Neutrophil (primary cell): ENCODE measurements at regions not wholly inside any gene's neighbourhood (a gene's known extent, or its start where the extent isn't known, plus 50 kb on each side); places are given as distances from the start of the nearest gene placed in this dataset.

Source experiments
- H3K27ac ChIP-seq: fragments of 200-600 bp; sonication (generic); 2 replicates; pipeline ENCODE4 v1.5.1; 2016; ENCODE audit warnings: mild to moderate bottlenecking, moderate library complexity
- H3K27me3 ChIP-seq: fragments of 200-600 bp; sonication (generic); 2 replicates; pipeline ENCODE4 v1.6.0; 2016; ENCODE audit warnings: mild to moderate bottlenecking
- H3K36me3 ChIP-seq: fragments of 200-600 bp; sonication (generic); 2 replicates; pipeline ENCODE4 v1.5.1; 2017
- H3K4me1 ChIP-seq, 2 experiments: fragments of 200-600 bp in 1 of 2; sonication (generic) in 1 of 2; 1 replicate in 1 of 2; 2 replicates in 1 of 2; pipeline versions ENCODE4 v1.5.1 to v1.6.1; 2013 to 2016; ENCODE audit warnings: low read depth in 1 of 2, low read length in 1 of 2, mild to moderate bottlenecking in 1 of 2, moderate library complexity in 1 of 2; ENCODE audit not compliant: control insufficient read depth in 1 of 2, insufficient read depth in 1 of 2
- H3K4me3 ChIP-seq, 2 experiments: fragments of 200-600 bp in 1 of 2; sonication (generic) in 1 of 2; 1 replicate in 1 of 2; 2 replicates in 1 of 2; pipeline ENCODE4 v1.5.1; 2013 to 2016; ENCODE audit warnings: low read depth in 1 of 2, low read length in 1 of 2, mild to moderate bottlenecking in 1 of 2, moderate library complexity in 1 of 2
- H3K9me3 ChIP-seq: fragments of 200-600 bp; sonication (generic); 2 replicates; pipeline ENCODE4 v1.5.1; 2016
- CTCF ChIP-seq: fragments of 200-600 bp; sonication (generic); IDR thresholded peaks from 2 replicates; pipeline ENCODE4 v1.5.1; 2016; ENCODE audit warnings: antibody characterized with exemption

DNA sequence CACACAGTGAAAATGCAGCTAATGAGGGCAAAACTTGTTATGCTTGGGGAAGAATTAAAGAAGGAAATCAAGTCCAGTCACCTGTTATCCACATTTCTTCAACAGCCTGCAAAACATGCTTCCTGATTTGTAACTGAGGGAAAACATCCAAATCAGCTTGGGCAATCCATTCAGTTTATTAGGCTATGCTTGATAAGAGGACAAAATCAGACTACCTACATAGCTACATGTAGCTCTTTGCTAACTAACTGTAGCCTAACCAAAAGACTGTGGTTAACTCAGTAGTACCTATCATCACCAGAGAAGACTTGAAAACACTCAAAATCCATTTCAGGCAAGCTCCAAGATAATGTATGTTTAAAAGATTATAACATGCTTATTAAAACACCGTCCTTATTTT is 436.4 kb downstream of the SHQ1 start:
- Histone ChIP-seq H3K9me3 (no peaks in the 10 kb centered on the region), H3K36me3 (no peaks in the 10 kb centered on the region), H3K4me1 (peaks cover 64 to 73% of the 10 kb centered on the region in 2 experiments), H3K27ac (peak overlapping the region; percentile 35), H3K4me3 (no peak overlapping the region), H3K27me3 (no peaks in the 10 kb centered on the region)
- no peak for TF ChIP-seq CTCF

- Histone ChIP-seq H3K36me3 (no peaks in the 10 kb centered on the region), H3K4me3 (no peak overlapping the region), H3K4me1 (peaks cover 64 to 73% of the 10 kb centered on the region in 2 experiments), H3K27ac (no peak overlapping the region), H3K9me3 (no peaks in the 10 kb centered on the region), H3K27me3 (no peaks in the 10 kb centered on the region)
- TF ChIP-seq CTCF, result no peak
Observed at GRCh38 chr3:72411126-72411525, 437.1 kb downstream of the SHQ1 start.

DNA sequence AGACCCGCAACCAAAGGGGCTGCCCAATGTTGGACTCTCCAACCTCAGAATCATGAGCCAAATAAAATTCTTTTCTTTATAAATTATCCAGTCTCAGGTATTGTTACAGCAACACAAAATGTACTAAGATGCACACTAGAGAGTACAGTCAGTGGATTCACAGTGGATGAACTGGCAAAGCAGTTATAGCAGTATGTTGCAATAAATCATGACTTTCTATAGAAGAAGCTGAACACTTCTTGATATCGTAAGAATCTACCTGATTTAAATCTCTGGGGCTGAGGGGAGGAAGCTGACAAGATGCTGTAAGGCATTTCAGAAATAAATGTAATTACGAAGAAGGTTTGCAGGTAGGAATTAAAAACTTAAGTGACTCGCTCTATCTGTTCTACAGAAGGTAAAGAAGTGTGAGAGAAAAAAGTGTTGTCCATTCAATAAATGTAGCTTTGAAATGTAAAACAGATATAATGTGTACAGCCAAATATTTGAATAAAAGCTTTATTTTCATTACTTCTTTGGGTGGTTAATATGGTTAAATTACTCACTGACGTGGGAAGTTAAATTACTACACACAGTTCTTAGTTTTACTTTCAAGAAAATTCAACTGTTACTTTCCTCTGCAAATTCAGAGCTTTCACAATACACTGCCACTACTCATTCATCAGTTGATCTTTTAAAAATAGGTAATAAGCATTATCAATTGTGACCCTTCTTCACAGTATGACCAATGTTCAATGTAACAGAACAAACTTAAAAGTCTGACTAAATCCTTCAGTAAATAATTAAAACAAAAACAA is 439.1 kb downstream of the SHQ1 start:
- Histone ChIP-seq H3K27ac (peak overlapping the region; percentile 55), H3K4me1 (peaks cover 53 to 63% of the 10 kb centered on the region in 2 experiments), H3K36me3 (no peaks in the 10 kb centered on the region), H3K9me3 (no peaks in the 10 kb centered on the region), H3K27me3 (no peaks in the 10 kb centered on the region), H3K4me3 (no peak overlapping the region)
- no peak for TF ChIP-seq CTCF

DNA sequence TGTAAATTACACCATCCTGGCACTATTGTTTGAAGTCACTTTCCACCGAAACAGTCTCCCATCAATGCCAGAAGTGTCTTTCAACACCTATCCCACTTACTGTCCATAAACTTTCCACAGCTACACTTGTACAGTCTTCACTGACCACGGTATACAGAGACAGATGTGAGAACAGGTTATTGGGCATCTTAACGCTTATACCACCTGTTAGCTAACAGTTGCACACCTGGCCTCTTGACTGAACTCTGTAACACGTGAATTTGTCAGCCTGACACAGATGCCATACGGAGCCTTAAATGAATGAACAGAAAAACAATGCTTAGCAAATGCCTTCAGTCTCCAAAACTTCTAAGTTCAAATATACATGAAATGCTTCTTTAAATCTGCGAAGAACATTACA is 440.5 kb downstream of the SHQ1 start:
- H3K4me1 ChIP-seq, result peaks cover 44 to 49% of the 10 kb centered on the region in 2 experiments
- no peaks in the 10 kb centered on the region for H3K36me3 ChIP-seq
- H3K9me3 ChIP-seq, result no peaks in the 10 kb centered on the region
- no peak overlapping the region for H3K4me3 ChIP-seq
- no peak for TF ChIP-seq CTCF
- H3K27ac ChIP-seq, result no peak overlapping the region
- H3K27me3 ChIP-seq, result no peaks in the 10 kb centered on the region

DNA sequence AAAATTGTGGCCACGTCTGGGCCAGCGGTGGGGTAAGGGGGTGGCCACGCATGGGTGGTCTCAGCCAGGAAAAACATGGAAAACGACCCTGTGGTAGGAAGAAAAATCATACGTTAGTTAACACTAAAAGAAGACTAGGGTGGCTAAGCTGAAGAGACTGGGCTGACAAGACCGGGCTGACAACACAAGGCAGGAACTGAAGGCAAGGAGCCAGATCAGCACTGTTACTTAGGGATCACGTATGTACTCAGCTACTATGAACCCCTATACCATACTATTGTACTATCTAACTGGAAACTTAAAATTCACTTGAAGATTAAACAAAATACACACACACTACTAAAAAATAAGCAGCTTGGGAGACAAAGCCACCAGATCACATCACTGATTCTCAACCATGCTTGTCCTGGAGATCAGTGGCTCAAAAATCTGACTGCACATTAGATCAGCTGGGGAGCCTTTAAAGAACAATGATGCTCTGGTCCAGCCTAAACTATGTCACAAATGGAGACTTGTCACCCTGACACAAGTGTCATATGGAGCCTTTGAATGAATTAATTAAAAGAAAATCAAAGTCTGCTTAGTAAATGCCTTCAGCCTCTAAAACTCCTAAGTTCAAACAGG is 442.2 kb downstream of the SHQ1 start:
- Histone ChIP-seq H3K4me3 (no peak overlapping the region), H3K4me1 (peaks cover 29 to 32% of the 10 kb centered on the region in 2 experiments)

More for the DNA sequence above, 442.2 kb downstream of the SHQ1 start:
- Histone ChIP-seq H3K27ac (peak overlapping the region; percentile 23), H3K9me3 (no peaks in the 10 kb centered on the region), H3K27me3 (no peaks in the 10 kb centered on the region), H3K36me3 (no peaks in the 10 kb centered on the region)
- no peak for TF ChIP-seq CTCF
